ENCODE measurements at regions not wholly inside any gene's neighbourhood (a gene's known extent, or its start where the extent isn't known, plus 50 kb on each side); places are given as distances from the start of the nearest gene placed in this dataset.

DNA sequence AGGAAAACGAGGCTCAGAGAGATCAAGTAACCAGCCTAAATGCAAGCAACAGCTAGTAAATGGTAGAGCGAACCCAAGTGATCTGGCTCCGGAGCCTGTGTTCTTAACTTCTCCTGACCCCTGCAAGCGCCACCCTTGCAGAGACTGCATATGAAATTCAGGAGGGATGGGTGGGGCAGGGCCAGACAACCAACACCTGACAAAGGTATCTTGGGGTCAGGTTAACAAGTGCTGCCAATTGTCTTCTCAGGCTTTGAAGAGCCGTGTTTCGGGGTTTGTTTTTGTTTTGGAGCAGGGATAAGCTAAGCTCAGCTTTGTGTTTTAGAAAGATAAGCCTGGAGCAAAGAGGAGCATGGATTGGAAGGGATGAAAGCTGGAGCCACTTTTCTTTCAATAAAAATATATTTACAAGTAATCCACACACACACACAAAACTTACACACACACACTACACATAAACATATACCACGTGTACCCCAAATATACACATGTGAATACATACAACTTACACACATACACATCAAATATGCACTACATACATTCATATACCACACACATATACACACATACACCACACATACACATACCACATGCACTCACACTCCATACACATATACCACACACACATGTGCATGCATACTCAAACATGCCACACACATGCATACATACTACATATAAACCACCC, 722.0 kb downstream of the DIAPH3 start:
- no peak overlapping the region for H3K4me2 ChIP-seq (ENCODE audit: low read depth, low read length)
- no peak overlapping the region for H3K9ac ChIP-seq (ENCODE audit: insufficient read depth, low read depth, low read length)
- H3K27me3 ChIP-seq (ENCODE audit: control insufficient read depth in 1 of 2, insufficient read depth in 2 of 2, low read length in 2 of 2) = no peaks in the 10 kb centered on the region; a peak in 1 of 5 replicates
- no peak overlapping the region for H2AFZ ChIP-seq (ENCODE audit: low read length)
- no TSS peak for BruUV-seq (replicated peaks)
- H3K36me3 ChIP-seq (replicated peaks in 1 of 2; ENCODE audit: control insufficient read depth in 1 of 2, insufficient read depth in 2 of 2, low read length in 2 of 2) = no peaks in the 10 kb centered on the region
- TF ChIP-seq ZNF589 (CRISPR knock-in tag; conservative IDR thresholded peaks at IDR 0.05) = no peak
- TF ChIP-seq, protein P1, sequence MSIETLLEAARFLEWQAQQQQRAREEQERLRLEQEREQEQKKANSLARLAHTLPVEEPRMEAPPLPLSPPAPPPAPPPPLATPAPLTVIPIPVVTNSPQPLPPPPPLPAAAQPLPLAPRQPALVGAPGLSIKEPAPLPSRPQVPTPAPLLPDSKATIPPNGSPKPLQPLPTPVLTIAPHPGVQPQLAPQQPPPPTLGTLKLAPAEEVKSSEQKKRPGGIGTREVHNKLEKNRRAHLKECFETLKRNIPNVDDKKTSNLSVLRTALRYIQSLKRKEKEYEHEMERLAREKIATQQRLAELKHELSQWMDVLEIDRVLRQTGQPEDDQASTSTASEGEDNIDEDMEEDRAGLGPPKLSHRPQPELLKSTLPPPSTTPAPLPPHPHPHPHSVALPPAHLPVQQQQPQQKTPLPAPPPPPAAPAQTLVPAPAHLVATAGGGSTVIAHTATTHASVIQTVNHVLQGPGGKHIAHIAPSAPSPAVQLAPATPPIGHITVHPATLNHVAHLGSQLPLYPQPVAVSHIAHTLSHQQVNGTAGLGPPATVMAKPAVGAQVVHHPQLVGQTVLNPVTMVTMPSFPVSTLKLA (IDR thresholded peaks at IDR 0.05) = peak; percentile 96
- TF ChIP-seq, protein P2, sequence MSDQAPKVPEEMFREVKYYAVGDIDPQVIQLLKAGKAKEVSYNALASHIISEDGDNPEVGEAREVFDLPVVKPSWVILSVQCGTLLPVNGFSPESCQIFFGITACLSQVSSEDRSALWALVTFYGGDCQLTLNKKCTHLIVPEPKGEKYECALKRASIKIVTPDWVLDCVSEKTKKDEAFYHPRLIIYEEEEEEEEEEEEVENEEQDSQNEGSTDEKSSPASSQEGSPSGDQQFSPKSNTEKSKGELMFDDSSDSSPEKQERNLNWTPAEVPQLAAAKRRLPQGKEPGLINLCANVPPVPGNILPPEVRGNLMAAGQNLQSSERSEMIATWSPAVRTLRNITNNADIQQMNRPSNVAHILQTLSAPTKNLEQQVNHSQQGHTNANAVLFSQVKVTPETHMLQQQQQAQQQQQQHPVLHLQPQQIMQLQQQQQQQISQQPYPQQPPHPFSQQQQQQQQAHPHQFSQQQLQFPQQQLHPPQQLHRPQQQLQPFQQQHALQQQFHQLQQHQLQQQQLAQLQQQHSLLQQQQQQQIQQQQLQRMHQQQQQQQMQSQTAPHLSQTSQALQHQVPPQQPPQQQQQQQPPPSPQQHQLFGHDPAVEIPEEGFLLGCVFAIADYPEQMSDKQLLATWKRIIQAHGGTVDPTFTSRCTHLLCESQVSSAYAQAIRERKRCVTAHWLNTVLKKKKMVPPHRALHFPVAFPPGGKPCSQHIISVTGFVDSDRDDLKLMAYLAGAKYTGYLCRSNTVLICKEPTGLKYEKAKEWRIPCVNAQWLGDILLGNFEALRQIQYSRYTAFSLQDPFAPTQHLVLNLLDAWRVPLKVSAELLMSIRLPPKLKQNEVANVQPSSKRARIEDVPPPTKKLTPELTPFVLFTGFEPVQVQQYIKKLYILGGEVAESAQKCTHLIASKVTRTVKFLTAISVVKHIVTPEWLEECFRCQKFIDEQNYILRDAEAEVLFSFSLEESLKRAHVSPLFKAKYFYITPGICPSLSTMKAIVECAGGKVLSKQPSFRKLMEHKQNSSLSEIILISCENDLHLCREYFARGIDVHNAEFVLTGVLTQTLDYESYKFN (CRISPR knock-in tag; conservative IDR thresholded peaks at IDR 0.05) = no peak
- CTCF ChIA-PET (ENCODE audit: low intra/inter-chr PET ratio, low total read pairs) = no interaction called here
- DNase-seq (ENCODE audit: low spot score) = no peak
- no peaks in the 10 kb centered on the region for H3K79me2 ChIP-seq (ENCODE audit: insufficient read depth, low read length)
- in situ Hi-C loops (cut with HindIII; ENCODE audit: extremely low pct_ligation_motif_present, low pct_unique_long_range_greater_than_20kb) (no loop called here), intact Hi-C loops (cut with micrococcal nuclease; ENCODE audit: unreplicated experiment) (no loop called here)
- no peak overlapping the region for H3K4me3 ChIP-seq (replicated peaks in 1 of 3; ENCODE audit: insufficient read depth in 1 of 3, low read depth in 2 of 3, low read length in 3 of 3)
- H3K4me1 ChIP-seq (ENCODE audit: insufficient read depth, low read length) = no peaks in the 10 kb centered on the region
- 43% methylated on average over 7 of the region's 7 CpGs for WGBS (ENCODE audit: low lambda C conversion rate)
- H4K20me1 ChIP-seq (ENCODE audit: insufficient read depth, low read length) = no peaks in the 10 kb centered on the region
- H3K9me3 ChIP-seq (ENCODE audit: low read length) = no peaks in the 10 kb centered on the region
- FAIRE-seq = no peak
- no peak overlapping the region for H3K27ac ChIP-seq (ENCODE audit: extremely low read length, insufficient read depth, low read length)
- POLR2A ChIA-PET = no interaction called here
- no peak for ATAC-seq

Data from HepG2 (cell line).